ENCODE measurements at regions not wholly inside any gene's neighbourhood (a gene's known extent, or its start where the extent isn't known, plus 50 kb on each side); places are given as distances from the start of the nearest gene placed in this dataset.
"Not testable (repeated sequence)": the region's sequence is repeated elsewhere in the genome, so short reads cannot be mapped to it uniquely, and the experiment has no call there.

GRCh38 chr2:195072806-195073205 is 584.2 kb upstream of the SLC39A10 start:
- not testable (repeated sequence) for DNase-seq (ENCODE audit: low read depth in 2 of 2)

GRCh38 chr2:195057001-195057400 is 600.0 kb upstream of the SLC39A10 start:
- no peak for DNase-seq (ENCODE audit: low read depth in 2 of 2)

GRCh38 chr2:195055996-195056395 is 601.0 kb upstream of the SLC39A10 start:
- no peak for DNase-seq (ENCODE audit: low read depth in 2 of 2)

- DNase-seq (ENCODE audit: low read depth in 2 of 2): no peak
Observed at GRCh38 chr2:195051401-195051800, 605.6 kb upstream of the SLC39A10 start.

- no peak for DNase-seq (ENCODE audit: low read depth in 2 of 2)
Observed at GRCh38 chr2:195049372-195050031, 607.5 kb upstream of the SLC39A10 start.

- no peak for DNase-seq (ENCODE audit: low read depth in 2 of 2)
Observed at GRCh38 chr2:195047955-195048354, 609.1 kb upstream of the SLC39A10 start.

- DNase-seq (ENCODE audit: low read depth in 2 of 2): no peak
Observed at GRCh38 chr2:195044801-195045200, 612.2 kb upstream of the SLC39A10 start.

- DNase-seq (ENCODE audit: low read depth in 2 of 2): no peak
Observed at GRCh38 chr2:195038153-195038552, 618.9 kb upstream of the SLC39A10 start.

GRCh38 chr2:195037045-195037444 is 620.0 kb upstream of the SLC39A10 start:
- DNase-seq (ENCODE audit: low read depth in 2 of 2): no peak

GRCh38 chr2:195031411-195031810 is 625.6 kb upstream of the SLC39A10 start:
- DNase-seq (ENCODE audit: low read depth in 2 of 2): no peak

GRCh38 chr2:195029804-195030654 is 627.0 kb upstream of the SLC39A10 start:
- no peak for DNase-seq (ENCODE audit: low read depth in 2 of 2)

- no peak for DNase-seq (ENCODE audit: low read depth in 2 of 2)
Observed at GRCh38 chr2:195027947-195028346, 629.1 kb upstream of the SLC39A10 start.

- DNase-seq (ENCODE audit: low read depth in 2 of 2): no peak
Observed at GRCh38 chr2:195026261-195026660, 630.8 kb upstream of the SLC39A10 start.

- DNase-seq (ENCODE audit: low read depth in 2 of 2): no peak
Observed at GRCh38 chr2:195022508-195022830, 634.6 kb upstream of the SLC39A10 start.

- DNase-seq (ENCODE audit: low read depth in 2 of 2): no peak
Observed at GRCh38 chr2:195021711-195022507, 635.1 kb upstream of the SLC39A10 start.

GRCh38 chr2:195018462-195018861 is 638.6 kb upstream of the SLC39A10 start:
- no peak for DNase-seq (ENCODE audit: low read depth in 2 of 2)

GRCh38 chr2:195017890-195018289 is 639.1 kb upstream of the SLC39A10 start:
- DNase-seq (ENCODE audit: low read depth in 2 of 2): no peak

GRCh38 chr2:195016841-195017240 is 640.2 kb upstream of the SLC39A10 start:
- no peak for DNase-seq (ENCODE audit: low read depth in 2 of 2)

GRCh38 chr2:195009202-195009601 is 647.8 kb upstream of the SLC39A10 start:
- no peak for DNase-seq (ENCODE audit: low read depth in 2 of 2)

- DNase-seq (ENCODE audit: low read depth in 2 of 2): no peak
Observed at GRCh38 chr2:195006856-195007255, 650.2 kb upstream of the SLC39A10 start.

- no peak for DNase-seq (ENCODE audit: low read depth in 2 of 2)
Observed at GRCh38 chr2:195003881-195004471, 653.0 kb upstream of the SLC39A10 start.

GRCh38 chr2:195001924-195002323 is 655.1 kb upstream of the SLC39A10 start:
- DNase-seq (ENCODE audit: low read depth in 2 of 2): no peak

Measured in dermis microvascular lymphatic vessel endothelial cell (primary cell).